ENCODE measurements at regions not wholly inside any gene's neighbourhood (a gene's known extent, or its start where the extent isn't known, plus 50 kb on each side); places are given as distances from the start of the nearest gene placed in this dataset.

DNA sequence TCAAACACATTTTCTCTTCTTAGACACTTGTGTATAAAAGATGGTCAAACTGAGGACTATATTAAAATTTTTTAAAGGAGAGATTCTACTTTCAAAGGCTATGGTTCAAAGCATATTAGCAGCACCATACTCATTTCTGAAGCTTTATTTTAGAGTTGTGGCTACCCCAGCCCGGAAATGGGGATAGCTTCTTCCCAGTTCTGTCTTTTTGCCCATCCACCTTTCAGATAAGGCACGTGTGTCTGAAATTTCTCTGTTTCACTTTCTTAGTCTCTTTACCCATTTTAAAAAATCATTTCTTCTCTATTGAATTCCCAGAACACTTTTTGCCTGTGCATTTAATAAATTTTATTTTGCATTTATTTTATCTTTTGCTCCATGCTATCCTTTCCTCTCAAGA lies 431.5 kb downstream of the RNF144A start:
- Mint-ChIP-seq H3K36me3 (ENCODE audit: low read depth) (no peaks in the 10 kb centered on the region), H3K4me1 (ENCODE audit: low read depth) (no peaks in the 10 kb centered on the region), H3K4me3 (no peak overlapping the region), H3K27me3 (no peaks in the 10 kb centered on the region), H3K27ac (no peak overlapping the region), H3K9me3 (no peaks in the 10 kb centered on the region)

DNA sequence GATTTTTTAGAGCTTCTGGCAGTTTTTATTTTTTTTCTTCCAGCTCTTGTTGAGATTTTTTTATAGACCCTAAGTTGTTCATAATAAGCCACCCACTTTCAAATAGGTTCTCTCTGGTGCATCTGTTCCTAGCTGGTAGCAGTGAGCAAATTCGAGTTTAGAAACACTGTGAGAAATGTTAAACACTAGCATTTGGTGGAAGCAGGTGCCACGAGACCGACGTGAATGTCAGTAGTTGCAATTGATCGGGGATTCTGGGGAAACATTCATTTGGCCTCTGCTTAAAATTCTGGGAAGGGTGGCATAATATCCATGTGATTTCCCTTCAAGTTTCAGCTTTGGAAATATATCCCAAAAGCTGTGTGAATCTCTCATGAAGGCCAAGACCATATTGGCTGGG lies 435.0 kb downstream of the RNF144A start:
- Mint-ChIP-seq H3K36me3 (ENCODE audit: low read depth) (no peaks in the 10 kb centered on the region), H3K27me3 (no peaks in the 10 kb centered on the region), H3K9me3 (no peaks in the 10 kb centered on the region), H3K4me1 (ENCODE audit: low read depth) (no peaks in the 10 kb centered on the region), H3K27ac (no peak overlapping the region), H3K4me3 (no peak overlapping the region)

DNA sequence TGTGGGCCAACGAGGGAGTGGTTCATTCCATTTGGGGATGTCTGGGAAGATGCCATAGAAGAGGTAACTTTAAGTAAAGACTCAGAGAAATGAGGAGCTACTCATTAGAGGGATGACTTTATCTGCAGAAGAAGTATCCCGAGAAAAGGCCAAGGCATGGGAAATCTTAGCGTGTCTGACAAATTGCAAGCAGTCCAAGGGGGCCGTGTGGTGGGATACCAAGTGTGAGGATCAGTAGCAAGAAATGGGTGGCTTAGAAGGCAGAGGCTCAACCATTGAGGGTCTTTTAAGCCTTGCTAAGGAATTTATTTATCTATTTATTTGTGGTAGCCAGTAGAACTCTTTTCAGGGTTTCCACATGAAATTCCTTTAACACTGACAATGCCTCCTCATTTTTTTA lies 436.4 kb downstream of the RNF144A start:
- Mint-ChIP-seq H3K9me3 (no peaks in the 10 kb centered on the region), H3K27me3 (no peaks in the 10 kb centered on the region), H3K4me1 (ENCODE audit: low read depth) (no peaks in the 10 kb centered on the region), H3K36me3 (ENCODE audit: low read depth) (no peaks in the 10 kb centered on the region), H3K27ac (no peak overlapping the region), H3K4me3 (no peak overlapping the region)

DNA sequence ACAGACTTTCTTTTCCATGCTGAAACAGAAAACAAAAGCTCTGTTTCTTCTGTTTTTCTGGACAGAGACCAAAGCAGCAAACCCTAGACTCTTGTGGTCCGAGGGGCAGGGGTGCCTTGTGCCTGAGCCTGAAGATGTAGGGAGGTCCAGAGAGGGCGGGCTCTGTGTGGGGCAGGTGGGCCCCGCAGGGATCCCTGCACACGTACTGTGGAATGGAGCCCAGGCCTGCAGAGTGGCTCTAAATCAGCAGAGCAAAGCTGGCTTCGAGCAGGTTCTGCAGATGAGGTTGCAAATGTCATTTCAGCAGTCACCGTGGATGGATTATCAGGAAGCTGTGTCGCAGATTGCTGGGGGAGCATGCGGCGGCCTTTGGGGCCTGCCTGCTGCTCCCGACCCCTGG lies 438.6 kb downstream of the RNF144A start:
- H3K27ac Mint-ChIP-seq, result no peak overlapping the region
- H3K27me3 Mint-ChIP-seq, result no peaks in the 10 kb centered on the region
- H3K36me3 Mint-ChIP-seq (ENCODE audit: low read depth), result no peaks in the 10 kb centered on the region
- H3K4me3 Mint-ChIP-seq, result no peak overlapping the region
- no peaks in the 10 kb centered on the region for H3K4me1 Mint-ChIP-seq (ENCODE audit: low read depth)
- H3K9me3 Mint-ChIP-seq, result no peaks in the 10 kb centered on the region

DNA sequence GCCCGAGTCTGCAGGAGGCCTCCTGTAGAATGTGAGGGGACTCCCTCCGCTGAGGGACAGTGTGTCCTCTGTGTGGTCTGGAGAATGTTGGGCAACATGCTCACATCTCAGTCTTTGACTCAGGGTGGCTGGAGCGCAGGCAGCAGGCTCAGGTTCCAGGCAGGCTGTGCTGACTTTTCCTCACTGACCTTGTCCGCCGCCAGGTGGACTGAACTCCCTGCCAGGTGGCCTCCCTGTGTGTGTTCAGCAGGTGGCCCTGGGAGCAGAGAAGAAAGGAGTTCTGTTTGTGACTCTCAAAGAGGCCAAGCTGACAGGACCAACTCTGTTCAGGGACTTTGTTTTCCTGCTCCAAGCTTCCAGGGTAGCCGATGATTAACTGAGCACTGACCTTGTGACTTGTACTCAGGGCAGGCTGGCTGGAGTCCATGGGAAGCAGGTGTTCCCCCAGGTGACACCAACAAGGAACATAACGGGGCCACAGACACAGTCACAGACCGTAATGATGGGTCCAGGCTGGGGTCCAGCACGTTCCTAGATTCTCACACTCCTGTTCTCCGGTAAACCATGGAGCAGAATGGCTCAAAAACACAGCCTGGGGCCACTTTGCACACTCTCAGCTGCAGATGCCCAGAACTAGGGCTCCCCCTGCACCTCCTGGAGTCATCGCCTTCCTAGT lies 439.8 kb downstream of the RNF144A start:
- no peaks in the 10 kb centered on the region for H3K36me3 Mint-ChIP-seq (ENCODE audit: low read depth)
- no peak overlapping the region for H3K4me3 Mint-ChIP-seq
- no peaks in the 10 kb centered on the region for H3K27me3 Mint-ChIP-seq
- no peak overlapping the region for H3K27ac Mint-ChIP-seq
- no peaks in the 10 kb centered on the region for H3K4me1 Mint-ChIP-seq (ENCODE audit: low read depth)
- no peaks in the 10 kb centered on the region for H3K9me3 Mint-ChIP-seq

DNA sequence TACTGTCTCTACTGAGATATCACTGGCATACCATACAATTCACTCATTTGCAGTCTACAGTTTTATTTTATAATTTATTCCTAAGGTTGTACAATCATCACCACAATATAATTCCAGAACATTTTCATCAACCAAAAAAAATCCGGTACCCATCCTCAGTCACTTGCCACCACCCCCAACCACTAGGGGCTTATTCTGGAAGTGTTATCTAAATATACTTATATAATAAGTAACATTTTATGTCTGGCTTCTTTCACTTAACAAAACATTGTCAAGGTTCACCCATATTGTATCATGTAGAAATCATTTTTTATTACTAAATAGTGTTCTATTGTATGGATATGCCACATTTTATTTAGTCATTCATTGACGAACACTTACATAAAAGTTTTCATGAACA lies 440.8 kb downstream of the RNF144A start:
- Mint-ChIP-seq H3K9me3 (no peaks in the 10 kb centered on the region), H3K36me3 (ENCODE audit: low read depth) (no peaks in the 10 kb centered on the region), H3K4me3 (no peak overlapping the region), H3K27ac (no peak overlapping the region), H3K27me3 (no peaks in the 10 kb centered on the region), H3K4me1 (ENCODE audit: low read depth) (no peaks in the 10 kb centered on the region)

DNA sequence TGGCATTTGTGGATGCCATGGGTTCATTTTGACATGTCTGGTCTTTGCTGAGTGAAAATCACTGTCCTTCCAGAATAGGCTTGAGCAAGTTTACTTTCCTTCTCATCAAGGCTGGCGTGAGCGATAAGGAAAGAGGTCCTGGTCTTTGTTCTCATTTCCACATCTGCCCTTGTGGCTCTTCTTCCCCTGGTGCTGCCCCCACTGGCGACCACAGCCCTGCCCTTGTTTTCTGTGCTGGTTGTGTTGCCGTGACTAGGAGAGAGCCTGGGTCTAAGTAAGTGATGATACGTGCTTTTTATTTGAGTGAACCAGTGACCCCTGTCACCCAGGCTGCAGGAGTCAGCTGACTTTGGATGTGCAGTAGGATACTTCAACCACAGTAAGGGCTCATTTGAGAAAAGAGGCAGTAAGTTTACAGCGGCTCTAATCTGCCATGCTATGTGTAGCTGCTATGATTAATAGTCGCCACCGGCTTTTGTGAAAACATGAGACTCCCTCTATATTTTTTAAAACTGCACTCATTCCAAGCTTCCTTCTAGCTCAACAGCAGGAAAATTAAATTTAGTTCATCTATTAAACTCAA lies 441.7 kb downstream of the RNF144A start:
- Mint-ChIP-seq H3K27me3 (no peaks in the 10 kb centered on the region), H3K4me3 (no peak overlapping the region), H3K27ac (no peak overlapping the region), H3K36me3 (ENCODE audit: low read depth) (no peaks in the 10 kb centered on the region), H3K4me1 (ENCODE audit: low read depth) (no peaks in the 10 kb centered on the region), H3K9me3 (no peaks in the 10 kb centered on the region)

DNA sequence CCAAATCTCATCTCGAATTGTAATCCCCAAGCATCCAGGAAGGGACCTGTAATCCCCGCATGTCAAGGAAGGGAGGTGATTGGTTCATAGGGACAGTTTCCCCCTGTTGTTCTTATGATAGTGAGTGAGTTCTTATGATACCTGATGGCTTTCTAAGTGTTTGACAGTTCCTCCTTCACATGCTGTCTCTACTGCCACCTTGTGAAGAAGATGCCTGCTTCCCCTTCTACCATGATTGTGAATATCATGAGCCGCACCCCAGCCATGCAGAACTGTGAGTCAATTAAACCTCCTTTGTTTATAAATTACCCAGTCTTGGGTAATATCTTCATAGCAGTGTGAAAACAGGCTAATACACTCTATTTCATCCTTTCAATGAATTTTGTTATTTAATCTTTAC lies 446.7 kb downstream of the RNF144A start:
- H3K36me3 Mint-ChIP-seq (ENCODE audit: low read depth), result no peaks in the 10 kb centered on the region
- H3K4me1 Mint-ChIP-seq (ENCODE audit: low read depth), result no peaks in the 10 kb centered on the region
- no peaks in the 10 kb centered on the region for H3K27me3 Mint-ChIP-seq
- peaks cover 13% of the 10 kb centered on the region for H3K9me3 Mint-ChIP-seq
- no peak overlapping the region for H3K27ac Mint-ChIP-seq
- no peak overlapping the region for H3K4me3 Mint-ChIP-seq

DNA sequence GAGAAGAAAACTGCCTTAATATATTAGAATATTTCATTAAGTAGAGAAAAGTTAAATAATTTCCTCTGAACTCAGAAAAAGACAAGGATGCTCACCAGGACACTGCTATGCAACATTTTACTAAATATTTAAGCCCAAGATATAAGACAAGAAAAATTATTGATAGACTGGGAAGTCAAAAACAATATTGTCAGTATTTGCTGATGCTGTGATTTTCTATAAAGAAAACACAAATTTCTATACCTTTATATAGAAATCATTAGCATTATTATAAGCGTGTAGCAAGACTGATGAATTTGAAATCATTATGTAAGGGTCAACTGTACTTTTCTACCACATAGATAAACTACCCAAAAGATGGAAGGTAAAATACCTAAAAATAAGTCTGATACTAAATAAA lies 451.0 kb downstream of the RNF144A start:
- Mint-ChIP-seq H3K27me3 (peaks cover 3% of the 10 kb centered on the region), H3K36me3 (ENCODE audit: low read depth) (no peaks in the 10 kb centered on the region), H3K27ac (no peak overlapping the region), H3K9me3 (peaks cover 21% of the 10 kb centered on the region), H3K4me1 (ENCODE audit: low read depth) (no peaks in the 10 kb centered on the region), H3K4me3 (no peak overlapping the region)

DNA sequence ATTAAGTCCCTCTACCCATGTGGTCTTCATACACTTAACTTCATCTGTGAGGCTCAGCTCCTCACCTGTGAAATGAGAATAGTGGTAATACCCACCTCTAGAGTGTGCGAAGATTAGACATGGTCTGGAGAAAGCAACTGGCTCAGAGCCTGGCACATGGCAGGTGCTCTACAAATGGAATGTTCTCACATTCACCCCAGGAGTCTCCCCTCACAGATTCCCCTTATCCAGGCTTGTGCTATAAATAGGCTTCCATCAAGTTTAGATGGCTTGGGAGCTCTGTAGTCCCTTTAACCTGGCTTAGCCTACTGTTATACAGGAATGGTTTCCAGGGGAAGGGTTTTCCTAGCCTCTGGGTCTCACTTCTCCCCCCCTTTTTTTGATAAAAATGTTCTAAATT lies 455.9 kb downstream of the RNF144A start:
- H3K27ac Mint-ChIP-seq, result no peak overlapping the region
- H3K9me3 Mint-ChIP-seq, result peaks cover 16% of the 10 kb centered on the region
- H3K4me1 Mint-ChIP-seq (ENCODE audit: low read depth), result no peaks in the 10 kb centered on the region
- H3K36me3 Mint-ChIP-seq (ENCODE audit: low read depth), result no peaks in the 10 kb centered on the region
- no peak overlapping the region for H3K4me3 Mint-ChIP-seq
- H3K27me3 Mint-ChIP-seq, result peaks cover 3% of the 10 kb centered on the region

DNA sequence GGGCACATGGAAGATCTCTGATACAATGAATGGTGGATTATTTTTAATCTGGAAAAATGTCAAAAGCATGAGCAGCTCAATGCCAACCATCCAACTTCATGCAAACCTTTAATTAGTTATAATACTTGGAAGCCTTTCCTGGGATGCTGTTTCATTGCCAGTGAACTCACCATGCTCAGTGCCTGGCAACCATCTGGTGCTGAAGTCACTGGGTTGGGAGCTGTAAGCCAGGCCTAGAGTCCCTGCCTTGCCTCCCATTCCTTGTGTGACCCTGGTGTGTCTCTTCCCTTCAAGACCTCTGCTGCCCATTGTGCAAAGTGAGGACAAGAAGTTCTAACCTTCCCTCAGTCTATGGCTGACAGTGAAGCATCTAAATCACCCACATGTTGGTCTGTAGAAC lies 458.7 kb downstream of the RNF144A start:
- Mint-ChIP-seq H3K27me3 (peaks cover 4% of the 10 kb centered on the region), H3K27ac (no peak overlapping the region), H3K36me3 (ENCODE audit: low read depth) (no peaks in the 10 kb centered on the region), H3K9me3 (no peaks in the 10 kb centered on the region), H3K4me3 (no peak overlapping the region), H3K4me1 (ENCODE audit: low read depth) (no peaks in the 10 kb centered on the region)

DNA sequence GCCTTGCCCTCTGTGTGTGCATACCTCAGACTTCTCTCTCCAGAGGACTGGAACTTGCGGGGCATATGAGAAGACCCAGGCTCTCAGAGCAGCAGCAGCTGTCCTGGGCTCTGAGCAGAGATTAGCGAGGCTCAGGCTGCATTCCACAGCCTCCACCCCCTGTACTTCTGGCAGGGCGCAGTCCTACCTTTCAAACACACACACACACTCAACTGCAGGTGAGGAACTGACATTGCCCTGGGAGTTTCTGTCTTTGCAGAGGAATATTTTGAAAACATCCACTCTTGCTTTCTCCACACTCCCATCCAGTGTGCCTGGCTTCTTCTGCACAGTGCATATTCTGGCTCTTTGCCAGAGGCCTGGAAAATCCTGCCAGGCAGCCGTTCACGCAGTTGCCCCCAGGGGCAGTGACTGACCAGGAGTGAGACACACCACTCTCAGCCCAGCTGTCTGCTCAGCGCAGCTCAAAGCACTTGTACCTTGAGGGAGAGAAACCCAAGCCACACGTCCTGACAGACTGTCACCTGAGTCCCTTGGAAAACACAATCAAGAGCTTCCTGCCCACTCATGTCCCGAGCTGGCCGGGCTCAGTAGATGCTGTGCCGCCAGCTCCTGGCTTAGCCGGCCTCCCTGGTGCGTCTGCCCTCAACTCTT lies 460.8 kb downstream of the RNF144A start:
- H3K4me1 Mint-ChIP-seq (ENCODE audit: low read depth), result no peaks in the 10 kb centered on the region
- H3K4me3 Mint-ChIP-seq, result no peak overlapping the region
- H3K27ac Mint-ChIP-seq, result no peak overlapping the region
- no peaks in the 10 kb centered on the region for H3K36me3 Mint-ChIP-seq (ENCODE audit: low read depth)
- peaks cover 4% of the 10 kb centered on the region for H3K27me3 Mint-ChIP-seq
- H3K9me3 Mint-ChIP-seq, result no peaks in the 10 kb centered on the region

DNA sequence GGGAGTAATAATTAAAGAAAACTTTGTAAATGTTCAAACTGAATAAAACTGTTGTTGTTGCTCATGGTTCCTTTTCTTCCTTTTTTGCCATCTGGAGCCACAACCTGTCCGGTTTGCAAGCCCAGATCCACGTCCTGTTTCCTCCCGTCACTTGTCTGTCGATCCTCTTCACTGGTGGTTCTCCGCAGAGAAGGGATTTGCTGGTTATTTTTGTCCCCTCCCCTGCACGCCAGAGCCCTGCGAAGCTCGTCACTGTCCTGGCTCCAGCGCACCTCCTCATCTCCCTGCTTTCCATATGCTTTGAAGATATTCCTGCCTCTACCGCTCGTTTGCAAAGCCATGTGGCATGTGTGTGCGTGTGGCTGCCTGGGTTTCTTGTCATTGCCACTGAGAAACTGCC lies 461.4 kb downstream of the RNF144A start:
- Mint-ChIP-seq H3K27me3 (peaks cover 4% of the 10 kb centered on the region), H3K27ac (no peak overlapping the region), H3K36me3 (ENCODE audit: low read depth) (no peaks in the 10 kb centered on the region), H3K4me1 (ENCODE audit: low read depth) (no peaks in the 10 kb centered on the region), H3K9me3 (no peaks in the 10 kb centered on the region), H3K4me3 (no peak overlapping the region)

DNA sequence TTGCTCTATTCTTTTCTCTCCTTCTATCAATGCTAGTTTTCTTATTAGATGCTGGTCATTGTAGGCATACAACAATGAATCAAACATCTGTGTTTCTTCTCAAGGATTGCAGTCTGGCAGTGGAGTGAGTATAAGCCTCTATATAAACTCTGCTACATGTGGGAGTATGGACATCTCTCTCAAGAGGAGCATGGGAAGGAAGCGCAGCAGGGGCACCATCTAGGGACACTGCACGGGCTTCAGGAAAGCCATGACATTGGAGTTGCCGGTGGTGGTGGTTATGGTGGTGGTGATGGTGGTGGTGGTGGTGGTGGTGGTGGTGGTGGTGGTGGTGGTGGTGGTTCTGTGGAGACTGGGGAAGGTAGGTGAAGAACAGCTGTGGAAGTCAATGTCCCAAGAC lies 462.6 kb downstream of the RNF144A start:
- no peaks in the 10 kb centered on the region for H3K9me3 Mint-ChIP-seq
- no peaks in the 10 kb centered on the region for H3K36me3 Mint-ChIP-seq (ENCODE audit: low read depth)
- H3K4me3 Mint-ChIP-seq, result no peak overlapping the region
- no peak overlapping the region for H3K27ac Mint-ChIP-seq
- peaks cover 4% of the 10 kb centered on the region for H3K27me3 Mint-ChIP-seq
- no peaks in the 10 kb centered on the region for H3K4me1 Mint-ChIP-seq (ENCODE audit: low read depth)

DNA sequence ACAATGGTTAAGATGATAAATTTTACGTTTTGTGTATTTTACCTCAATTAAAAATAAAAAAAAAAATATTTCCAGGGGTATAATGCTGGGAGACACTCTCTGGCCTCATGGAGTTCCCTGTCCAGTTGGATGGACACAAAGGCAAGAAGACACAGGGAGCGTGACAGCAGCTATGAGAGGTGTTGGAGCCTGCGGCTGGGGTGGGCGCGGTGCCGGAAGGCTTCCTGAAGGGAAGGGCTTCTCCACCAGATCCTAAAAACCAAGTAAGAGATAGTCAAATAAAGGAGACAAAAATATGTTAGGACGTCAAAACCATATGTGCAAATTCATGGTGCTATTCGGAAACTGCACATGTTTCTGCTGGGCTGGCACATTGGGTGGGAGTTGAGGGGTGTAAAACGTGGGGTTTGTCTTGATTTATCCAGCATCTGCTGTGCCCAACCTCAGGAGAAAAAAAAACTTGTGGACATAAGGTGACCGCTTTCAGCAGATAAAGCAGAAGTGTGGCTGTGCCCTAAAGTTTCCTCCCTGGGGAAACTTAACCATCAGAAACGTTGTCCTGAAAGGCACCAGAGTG lies 467.6 kb downstream of the RNF144A start:
- Mint-ChIP-seq H3K4me1 (ENCODE audit: low read depth) (no peaks in the 10 kb centered on the region), H3K27ac (no peak overlapping the region), H3K36me3 (ENCODE audit: low read depth) (no peaks in the 10 kb centered on the region), H3K4me3 (no peak overlapping the region), H3K9me3 (no peaks in the 10 kb centered on the region), H3K27me3 (no peaks in the 10 kb centered on the region)
